SK-MEL-5 (cell line): ENCODE measurements at regions not wholly inside any gene's neighbourhood (a gene's known extent, or its start where the extent isn't known, plus 50 kb on each side); places are given as distances from the start of the nearest gene placed in this dataset.
A peak's percentile ranks its signal among the peaks of the same experiment; 100 is the strongest.

ENCODE experiments used
- DNase-seq: peaks from one replicate; pipeline ENCODE4 v3.0.0-alpha.2; 2016; ENCODE audit warnings: low read depth, low spot score
- in situ Hi-C: cut with HindIII; loops from 2 replicates; pipeline ENCODE4 v1.10.0; 2016; ENCODE audit warnings: low sequenced_read_pairs, high pct_unique_total_duplicates, low pct_unique_long_range_greater_than_20kb

DNA sequence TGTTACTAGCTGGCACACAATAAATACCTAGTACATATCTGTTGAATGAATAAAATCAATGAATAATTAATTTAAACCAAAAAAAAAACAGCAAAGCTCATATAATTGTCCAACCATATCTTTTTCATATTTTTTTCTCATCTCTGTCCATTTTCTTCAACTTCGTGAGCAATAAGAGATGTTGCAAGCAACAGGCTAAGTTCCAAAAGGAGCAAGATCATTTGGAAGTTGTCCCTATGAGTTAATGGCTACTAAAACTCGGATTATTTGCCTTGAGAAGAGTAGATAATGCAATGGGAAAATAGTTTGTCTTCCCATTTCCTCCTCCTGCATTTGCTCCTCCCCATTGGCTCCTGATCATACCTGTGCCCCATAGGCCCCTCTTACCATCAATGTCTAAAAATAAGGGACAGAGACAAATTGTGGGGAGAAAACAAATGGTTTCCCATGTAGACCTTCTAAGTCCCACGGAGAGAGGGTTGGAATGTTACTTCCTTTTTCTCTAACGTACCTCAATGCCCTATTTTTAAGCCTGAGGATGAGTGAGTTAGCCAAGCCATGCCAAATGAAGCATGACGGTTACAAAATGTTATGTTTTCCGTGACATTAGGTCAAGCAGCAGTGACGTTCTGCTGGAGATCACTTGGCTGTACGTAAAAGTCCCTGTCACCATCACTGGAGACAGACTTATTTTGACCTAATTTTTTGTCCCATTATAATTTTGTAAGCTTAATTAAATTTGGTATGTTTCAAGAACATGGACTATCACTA lies 217.3 kb upstream of the PREP start:
- in situ Hi-C loops: no loop called here
- DNase-seq: no peak

DNA sequence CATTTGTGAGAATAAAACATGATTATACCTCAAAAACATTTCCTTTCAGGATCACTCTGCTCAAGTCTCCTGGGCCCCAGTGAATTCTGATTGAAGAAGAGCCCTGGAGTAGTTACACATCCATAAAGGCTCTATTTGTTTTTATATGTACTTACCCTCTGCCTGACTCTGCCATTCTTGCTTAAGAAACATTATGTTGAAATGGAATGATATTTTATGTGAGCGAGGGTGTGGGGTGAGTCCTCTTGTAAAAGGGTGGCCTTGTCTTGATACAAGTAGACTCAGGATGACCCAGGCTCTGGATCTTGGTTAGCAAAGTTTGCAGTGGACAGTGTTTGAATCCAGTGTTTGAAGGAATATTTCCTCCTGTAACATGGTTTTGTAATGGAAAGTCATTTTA lies 215.4 kb upstream of the PREP start:
- no peak for DNase-seq
- in situ Hi-C loops: no loop called here

DNA sequence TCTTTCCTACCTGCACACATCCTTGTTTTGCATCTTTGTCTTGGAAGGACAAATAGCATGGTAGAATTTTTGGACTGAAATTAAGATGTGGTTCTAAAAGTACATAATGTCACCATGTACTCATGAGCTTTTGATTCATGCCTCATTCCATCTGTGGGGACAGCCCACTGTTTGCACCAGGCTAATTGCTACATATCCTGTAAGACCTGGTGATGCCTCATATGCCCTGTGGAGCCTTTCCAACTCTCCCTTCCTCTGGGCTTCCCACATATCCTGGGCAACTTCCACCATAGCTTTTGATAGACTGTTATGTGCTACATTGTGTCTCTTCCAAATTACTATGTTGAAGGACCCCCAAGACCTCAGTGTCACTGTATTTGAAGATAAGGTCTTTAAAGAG lies 213.6 kb upstream of the PREP start:
- in situ Hi-C loops: no loop called here
- no peak for DNase-seq

DNA sequence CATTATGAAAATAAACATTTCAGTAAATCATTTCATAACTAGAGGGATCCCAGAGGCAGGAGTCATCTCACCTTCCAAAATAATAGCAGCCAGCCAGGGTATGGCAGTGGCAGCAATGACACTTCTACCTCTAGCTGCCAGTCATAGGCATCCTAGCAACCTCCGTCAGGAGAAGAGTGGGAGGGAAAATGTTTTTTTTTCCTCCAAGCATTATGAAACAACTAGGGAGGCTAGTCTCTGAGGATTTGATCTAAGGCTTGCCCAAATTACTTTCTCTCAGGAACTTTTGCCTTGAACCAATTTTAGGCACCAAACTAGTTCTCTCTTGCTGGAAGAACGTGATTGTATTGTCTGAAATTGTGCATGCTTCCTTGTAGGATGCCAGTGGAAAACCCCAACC lies 208.7 kb upstream of the PREP start:
- no peak for DNase-seq
- in situ Hi-C loops: no loop called here

DNA sequence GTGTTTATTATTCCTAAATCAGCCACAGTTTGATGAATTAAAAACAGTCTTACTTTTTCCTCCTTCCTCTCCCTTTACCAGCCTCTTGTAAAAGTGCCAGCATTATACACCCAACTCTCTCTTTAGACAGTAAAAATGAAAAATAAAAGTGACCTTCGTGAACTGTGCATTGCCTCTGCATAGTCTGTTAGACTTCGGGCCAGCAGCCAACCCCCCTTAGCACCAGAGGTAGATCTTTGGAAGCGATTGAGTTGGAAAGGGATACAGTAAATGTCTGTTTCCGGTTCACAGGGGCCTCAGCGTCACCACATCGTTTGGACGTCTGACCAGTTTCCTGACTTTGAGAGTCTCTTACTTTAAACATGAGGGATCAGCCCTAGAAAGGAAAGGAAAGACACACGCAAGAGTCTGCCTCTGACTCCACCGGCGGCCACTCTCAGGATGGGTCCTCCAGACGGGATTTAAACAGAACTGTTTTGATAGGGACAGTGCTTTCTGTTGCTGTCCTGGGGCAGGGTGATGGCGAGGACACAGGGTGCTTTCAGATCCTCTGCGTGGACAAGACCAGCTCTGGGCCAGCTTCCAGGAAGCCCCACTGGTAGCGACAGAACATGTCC lies 206.6 kb upstream of the PREP start:
- in situ Hi-C loops: no loop called here
- DNase-seq: peak; percentile 44

DNA sequence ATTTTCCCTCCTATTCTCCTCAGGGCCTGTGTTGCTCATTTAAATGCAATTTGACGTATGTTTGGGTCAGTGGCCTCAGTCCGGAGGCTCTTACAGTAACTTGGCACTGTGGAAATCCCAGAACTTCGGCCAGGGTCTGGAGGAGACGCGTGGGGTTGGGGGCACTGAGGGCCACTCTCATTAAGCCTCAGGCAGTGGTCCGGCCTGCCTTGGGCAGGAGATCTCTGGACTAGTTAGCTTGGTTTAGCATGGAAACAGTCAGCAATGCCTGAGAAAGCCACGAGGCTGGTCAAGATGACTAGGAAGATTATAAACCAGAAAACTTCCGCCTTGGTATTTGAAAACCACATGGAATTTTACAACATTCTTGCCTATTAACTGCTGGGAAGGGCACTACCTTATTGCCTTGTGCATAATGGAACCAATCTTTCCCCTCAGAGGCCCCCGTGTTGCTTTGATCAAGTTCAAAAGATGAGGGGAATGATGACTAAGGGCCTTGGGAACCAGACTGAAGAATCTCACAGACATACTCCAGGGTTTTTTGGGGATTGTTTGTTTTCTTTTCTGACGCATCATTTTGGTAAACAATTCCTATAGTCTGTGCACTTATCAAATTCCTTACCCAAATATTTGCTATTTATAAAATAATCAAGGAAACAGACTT lies 206.0 kb upstream of the PREP start:
- in situ Hi-C loops: no loop called here
- peak; percentile 32 for DNase-seq

DNA sequence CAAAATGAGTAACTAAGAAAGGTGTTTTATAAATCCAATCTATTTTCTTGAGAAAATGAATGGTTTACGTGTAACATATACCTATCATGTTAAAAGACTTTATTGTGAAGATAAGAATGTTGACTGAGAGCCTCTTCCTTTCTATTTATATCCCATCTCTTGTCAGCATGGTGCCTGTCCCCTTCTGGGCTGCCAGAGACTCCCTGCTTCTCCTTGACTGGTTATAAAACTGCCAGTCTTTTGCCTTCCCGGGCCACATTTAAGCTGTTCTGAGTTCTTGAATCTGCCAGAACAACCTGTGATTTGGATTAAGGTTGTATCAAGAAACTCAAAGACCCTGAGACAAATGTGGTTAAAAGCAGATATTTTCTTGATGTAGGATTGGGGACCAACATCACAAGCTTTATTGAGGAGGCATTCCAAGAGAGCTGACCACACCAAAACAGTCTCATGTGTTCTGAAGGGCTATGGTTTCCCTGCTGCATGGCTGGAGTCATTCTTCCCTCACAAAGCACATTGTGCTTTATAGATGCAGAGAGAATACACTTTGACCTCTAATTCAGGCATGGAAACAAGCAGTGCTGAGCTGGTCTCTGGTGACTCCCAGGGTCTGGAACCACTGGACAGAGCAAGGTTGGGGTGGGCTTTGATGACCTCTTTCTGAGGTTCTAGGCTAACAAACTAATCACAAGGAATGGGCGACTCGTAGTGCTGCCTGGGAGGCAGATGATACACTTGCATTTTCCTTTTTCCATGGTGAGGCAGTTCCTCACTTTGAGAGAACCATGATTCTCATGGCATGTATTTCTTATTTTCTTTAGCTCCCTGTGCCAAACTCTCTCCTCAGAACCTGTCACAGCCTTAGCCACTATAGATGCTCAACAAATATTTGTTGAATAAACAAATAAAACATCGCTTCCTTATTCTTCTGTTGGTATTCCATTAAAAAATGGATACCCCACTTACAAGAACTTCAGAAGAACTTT lies 205.0 kb upstream of the PREP start:
- DNase-seq: no peak

DNA sequence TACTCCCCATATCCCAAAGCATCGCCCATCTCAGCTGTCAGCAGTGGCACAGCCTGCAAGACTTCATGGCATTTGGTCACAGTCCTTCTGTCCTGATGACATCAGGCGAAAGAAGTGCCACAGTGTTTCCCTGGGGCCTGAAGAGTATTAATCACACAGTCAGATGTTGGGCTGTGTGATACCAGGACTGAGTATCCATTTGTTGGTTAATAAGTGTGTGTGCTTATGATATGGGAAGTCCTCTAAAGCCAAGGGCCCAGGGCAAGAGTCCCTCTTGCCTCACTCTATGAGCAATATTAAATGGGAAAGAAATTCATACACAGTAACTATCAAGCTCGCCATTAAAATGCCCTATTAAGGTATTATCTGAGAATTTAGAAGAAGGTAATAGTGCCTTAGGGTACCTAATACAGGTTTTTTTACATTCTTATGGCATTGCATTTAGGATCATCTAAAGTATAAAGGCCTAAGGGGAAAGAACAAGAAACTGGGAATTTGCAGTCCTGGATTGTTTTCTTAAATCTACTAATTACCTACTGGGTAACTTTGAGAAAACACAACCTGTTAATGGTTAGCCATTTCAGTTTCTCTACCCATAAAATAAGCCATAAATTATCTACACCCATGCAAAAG lies 204.1 kb upstream of the PREP start:
- DNase-seq: no peak
- in situ Hi-C loops: no loop called here

More for the DNA sequence above, 205.0 kb upstream of the PREP start:
- in situ Hi-C loops: no loop called here

DNA sequence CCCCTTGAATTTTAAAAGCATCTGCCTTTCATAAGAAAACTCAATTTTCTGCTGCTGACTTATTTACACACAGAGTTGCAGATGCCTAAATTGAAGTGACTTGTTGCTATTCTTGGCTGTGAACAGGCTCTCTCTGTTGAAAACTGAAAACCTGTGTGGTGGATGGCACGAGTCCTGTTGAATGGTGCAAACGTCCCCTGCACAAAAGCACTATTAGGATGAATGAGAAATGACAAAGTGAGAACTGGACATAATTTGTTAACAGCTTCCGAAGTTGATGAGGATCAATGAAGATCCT lies 201.7 kb upstream of the PREP start:
- in situ Hi-C loops: no loop called here
- no peak for DNase-seq

DNA sequence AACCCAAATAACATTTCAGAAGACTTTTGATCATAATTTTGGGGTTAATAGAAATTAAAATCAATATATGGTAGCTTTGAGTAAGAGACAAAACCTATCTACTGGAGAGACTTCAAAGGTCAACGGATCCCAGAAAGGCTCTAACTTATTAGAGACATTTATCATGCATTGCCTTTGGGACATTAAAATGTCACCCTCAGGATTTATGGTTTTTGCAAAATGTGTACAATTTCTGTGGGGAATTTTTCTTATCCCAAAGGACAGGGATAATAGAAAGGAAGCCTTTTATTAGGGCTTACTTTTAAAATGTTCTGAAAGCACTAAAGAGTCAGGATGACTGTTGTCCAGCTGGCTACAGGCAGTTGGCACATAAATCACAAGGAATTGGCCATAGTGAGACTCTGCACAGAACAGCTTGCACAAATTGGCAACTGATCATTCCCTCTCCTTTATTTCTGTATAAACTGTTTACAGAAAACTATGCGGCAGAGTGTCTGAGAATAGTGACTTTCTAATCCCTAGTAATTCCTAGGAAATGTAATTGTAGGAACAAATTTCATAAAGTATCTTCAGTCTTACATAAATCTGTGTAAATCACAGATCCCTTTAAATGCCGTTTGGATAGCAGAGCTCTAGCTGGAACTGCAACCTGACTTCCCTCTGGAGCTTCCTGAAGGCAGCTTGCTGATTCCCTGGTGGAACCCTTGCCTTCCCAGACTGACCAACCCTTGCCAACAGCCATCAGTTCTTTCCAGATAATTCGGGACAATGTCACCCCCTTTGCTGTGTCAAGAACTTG lies 201.1 kb upstream of the PREP start:
- in situ Hi-C loops: no loop called here
- DNase-seq: no peak

DNA sequence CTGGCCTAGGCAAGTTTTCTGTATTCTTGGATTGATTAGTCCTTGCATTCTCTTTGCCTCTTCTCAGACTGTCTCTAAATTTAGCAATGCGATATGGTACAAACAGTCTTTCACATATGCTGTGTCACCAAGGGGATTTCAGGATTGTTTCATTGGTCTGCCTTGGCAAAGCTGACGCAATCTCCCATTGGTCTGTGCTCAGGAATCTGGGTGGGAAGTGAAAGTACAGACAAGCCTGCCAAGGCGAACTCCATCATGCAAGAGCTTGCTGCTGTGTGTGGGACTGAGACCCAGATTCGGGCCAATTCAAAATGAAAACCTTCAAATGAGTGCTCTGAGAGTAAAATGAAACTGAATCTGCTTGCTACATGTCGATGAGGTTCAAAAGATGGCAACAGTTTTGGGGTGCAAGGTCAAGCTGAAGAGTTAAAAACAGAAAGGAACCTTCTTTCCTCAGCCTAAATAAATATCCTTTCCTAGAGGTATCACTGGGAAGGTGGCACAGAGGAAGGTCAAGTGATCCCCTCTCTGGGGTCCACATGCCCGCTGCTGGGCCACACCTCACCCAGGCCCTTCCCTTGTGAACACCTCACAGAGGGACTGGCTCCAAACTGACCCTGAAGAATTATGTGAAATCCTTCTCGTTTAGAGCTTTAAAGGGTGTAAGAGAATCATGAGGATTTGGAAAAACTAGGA lies 198.8 kb upstream of the PREP start:
- in situ Hi-C loops: no loop called here
- DNase-seq: no peak

DNA sequence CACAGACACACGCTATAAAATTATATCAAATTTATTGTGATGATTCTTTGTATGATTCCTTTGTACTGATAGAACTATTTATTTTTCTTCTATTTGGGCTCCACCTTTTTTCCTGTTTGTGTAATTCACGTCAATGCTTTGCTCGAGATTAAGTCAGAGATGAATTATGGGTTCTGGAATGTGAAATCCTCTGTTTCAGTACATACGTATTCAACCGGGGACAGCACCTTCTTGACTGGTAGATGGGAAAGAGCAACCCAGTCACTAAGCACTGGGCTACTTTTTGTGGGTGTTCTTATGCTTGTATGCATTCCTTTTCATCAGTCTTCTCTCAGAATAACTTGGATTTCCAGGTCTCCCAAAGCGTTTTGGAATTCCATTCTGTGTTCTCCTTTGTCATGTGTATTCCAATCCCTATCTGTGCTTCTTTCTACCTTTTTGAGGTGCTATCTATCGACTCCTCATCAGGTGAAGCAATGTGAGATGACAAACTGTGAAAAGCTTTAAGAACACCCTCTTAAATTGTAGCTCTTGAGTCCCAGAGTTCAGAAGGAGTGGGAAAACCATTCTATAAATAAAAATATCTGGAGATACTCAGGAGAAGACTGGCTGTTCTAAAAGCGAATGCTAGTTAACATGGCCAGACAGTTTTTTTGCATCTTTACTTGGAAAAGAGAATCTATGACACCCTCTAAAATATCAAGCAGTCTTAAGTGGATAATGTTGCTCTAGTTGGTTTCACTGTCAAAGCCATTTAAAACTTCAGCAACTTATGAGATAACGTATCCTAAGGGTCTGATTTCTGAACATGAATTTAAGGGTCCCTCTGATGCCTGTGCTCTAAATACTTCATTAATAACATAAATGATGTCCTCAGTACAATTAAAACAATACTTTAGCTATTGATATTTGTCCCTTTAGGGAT lies 197.7 kb upstream of the PREP start:
- no peak for DNase-seq
- in situ Hi-C loops: no loop called here

DNA sequence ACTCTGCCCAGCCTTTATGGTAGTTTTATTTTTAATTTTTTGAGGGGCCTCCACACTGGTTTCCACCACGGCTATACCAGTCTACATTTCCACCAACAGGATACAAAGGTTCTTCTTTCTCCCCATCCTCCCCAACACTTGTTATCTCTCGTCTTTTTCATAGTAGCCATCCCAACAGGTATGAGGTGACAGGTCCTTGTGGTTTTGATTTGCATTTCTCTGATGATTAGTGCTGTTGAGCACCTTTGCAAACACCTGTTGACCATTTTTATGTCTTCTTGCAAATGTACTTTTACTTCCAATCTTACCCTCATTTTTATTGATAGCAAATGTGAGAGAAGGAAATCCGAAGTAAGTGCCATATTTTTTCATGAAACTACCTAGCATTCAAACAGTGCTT lies 195.4 kb upstream of the PREP start:
- DNase-seq: no peak
- in situ Hi-C loops: no loop called here

DNA sequence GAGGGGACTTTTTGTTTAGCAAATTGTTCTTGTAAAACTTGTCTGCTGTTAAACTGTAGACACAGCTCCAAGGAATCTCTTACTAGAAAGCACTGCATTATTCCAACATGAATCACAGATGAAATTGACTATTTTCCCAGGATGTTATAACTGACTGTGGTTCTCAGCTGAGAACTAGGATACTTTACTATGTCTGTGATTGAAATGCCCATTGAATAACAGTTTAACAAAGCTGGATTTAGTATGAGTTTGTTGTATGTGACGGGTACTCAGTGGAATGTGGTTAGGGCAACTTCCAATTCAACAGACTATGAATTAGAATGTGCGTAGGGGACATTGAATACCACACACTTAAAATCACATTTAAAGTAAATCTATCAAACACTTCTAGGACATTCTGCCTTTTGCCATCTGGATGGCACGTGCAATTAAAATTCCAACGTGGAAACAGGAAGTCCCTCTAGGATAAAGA lies 193.4 kb upstream of the PREP start:
- DNase-seq: peak; percentile 46
- in situ Hi-C loops: no loop called here

DNA sequence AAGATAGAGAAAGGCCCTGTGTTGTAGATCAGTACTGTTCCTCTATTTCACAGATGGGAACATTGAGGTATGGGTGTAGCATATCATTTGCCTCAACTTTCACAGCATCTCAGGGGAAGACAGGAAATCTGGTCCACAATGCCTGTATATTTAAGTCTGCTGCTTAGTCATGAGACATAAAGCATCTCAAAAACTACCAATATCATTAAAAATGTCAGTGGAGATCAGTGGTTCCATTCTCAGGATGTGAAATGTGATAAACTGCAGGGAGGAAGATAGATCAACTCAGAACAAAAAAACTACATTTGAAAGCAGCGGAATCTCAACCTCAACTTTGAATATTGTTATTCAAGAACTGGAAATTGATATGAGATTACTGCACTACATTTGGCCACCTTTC lies 192.9 kb upstream of the PREP start:
- in situ Hi-C loops: no loop called here
- DNase-seq: no peak
